Lower leg skin (tissue), 3 donors: ENCODE measurements at regions not wholly inside any gene's neighbourhood (a gene's known extent, or its start where the extent isn't known, plus 50 kb on each side); places are given as distances from the start of the nearest gene placed in this dataset.

Experiments used
- POLR2A ChIP-seq, 2 donors: fragments of 450-650 bp; IDR thresholded peaks; one replicate each; pipeline ENCODE4 v1.6.1; 2016 to 2017; ENCODE audit warnings: antibody characterized with exemption in 2 of 2, mild to moderate bottlenecking in 1 of 2, moderate library complexity in 1 of 2
- TF ChIP-seq, protein P1 (sequence below), 3 donors: fragments of 450-650 bp; IDR thresholded peaks; one replicate each; pipeline ENCODE4 v1.5.1; 2016; ENCODE audit warnings: antibody characterized with exemption in 3 of 3, mild to moderate bottlenecking in 3 of 3, moderate library complexity in 2 of 3

DNA sequence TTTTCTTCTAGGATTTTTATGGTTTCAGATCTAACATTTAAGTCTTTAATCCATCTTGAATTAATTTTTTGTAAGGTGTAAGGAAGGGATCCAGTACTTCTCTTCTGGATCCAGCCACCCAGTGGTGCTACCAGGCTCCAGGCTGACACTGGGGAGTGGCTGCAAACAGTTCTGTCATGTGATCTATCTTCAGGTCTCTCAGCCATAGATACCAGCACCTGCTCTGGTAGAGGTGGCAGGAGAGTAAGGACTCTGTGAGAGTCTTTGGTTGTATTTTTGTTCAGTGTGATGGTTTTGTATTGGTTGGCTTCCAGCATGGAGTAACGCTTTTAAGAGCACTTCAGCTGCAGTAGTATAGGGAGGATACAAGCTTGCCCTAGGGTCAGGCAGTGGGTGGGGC lies 205.9 kb downstream of the FGF10 start:
- TF ChIP-seq, protein P1, sequence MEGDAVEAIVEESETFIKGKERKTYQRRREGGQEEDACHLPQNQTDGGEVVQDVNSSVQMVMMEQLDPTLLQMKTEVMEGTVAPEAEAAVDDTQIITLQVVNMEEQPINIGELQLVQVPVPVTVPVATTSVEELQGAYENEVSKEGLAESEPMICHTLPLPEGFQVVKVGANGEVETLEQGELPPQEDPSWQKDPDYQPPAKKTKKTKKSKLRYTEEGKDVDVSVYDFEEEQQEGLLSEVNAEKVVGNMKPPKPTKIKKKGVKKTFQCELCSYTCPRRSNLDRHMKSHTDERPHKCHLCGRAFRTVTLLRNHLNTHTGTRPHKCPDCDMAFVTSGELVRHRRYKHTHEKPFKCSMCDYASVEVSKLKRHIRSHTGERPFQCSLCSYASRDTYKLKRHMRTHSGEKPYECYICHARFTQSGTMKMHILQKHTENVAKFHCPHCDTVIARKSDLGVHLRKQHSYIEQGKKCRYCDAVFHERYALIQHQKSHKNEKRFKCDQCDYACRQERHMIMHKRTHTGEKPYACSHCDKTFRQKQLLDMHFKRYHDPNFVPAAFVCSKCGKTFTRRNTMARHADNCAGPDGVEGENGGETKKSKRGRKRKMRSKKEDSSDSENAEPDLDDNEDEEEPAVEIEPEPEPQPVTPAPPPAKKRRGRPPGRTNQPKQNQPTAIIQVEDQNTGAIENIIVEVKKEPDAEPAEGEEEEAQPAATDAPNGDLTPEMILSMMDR (IDR thresholded peaks at IDR 0.05), result no peak
- no peak for TF ChIP-seq POLR2A (IDR thresholded peaks at IDR 0.05)
